NCI-H1105 treated with DMSO at 0.1 percent for 48 hours (cell line): ENCODE measurements at regions not wholly inside any gene's neighbourhood (a gene's known extent, or its start where the extent isn't known, plus 50 kb on each side); places are given as distances from the start of the nearest gene placed in this dataset.
"Not testable (repeated sequence)": the region's sequence is repeated elsewhere in the genome, so short reads cannot be mapped to it uniquely, and the experiment has no call there.

Source experiments
- DNase-seq: peaks from one replicate; lab custom pipeline; 2025; lab: John Stamatoyannopoulos, UW

DNA sequence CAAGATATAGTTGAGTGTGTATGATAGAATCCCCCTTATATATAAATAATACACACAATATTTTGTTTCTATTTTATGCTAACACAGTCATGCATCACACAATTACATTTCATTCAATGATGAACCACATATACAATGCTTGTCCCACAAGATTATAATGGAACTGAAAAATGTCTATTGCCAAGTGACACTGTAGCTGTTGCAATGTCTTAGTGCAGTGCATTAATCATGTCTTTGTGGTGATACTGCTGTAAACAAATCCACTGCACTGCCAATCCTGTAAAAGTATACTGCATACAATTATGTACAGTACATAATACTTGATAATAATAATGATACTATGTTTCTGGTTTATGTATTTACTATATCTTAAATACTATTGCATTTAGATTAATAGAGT lies 512.1 kb upstream of the CNTN3 start:
- DNase-seq: no peak

DNA sequence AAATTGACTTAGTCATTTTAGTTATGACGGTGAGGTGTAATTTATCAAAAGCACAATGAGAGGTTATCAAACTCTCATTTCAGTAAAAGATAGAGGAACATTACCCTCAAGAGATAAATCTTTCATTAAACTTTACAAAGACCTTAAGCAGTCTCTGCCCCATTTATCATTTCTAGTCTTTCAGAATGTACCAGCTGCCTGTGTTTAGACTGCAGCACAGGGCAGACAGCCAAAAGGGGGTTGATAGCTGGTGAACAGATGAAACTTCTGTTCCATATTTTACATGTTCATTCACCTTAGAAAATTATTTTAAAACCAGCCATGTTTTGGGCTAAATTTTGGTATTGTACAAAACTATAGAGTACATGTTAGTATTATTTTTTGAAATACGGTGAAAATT lies 514.6 kb upstream of the CNTN3 start:
- peak; percentile 73 for DNase-seq

DNA sequence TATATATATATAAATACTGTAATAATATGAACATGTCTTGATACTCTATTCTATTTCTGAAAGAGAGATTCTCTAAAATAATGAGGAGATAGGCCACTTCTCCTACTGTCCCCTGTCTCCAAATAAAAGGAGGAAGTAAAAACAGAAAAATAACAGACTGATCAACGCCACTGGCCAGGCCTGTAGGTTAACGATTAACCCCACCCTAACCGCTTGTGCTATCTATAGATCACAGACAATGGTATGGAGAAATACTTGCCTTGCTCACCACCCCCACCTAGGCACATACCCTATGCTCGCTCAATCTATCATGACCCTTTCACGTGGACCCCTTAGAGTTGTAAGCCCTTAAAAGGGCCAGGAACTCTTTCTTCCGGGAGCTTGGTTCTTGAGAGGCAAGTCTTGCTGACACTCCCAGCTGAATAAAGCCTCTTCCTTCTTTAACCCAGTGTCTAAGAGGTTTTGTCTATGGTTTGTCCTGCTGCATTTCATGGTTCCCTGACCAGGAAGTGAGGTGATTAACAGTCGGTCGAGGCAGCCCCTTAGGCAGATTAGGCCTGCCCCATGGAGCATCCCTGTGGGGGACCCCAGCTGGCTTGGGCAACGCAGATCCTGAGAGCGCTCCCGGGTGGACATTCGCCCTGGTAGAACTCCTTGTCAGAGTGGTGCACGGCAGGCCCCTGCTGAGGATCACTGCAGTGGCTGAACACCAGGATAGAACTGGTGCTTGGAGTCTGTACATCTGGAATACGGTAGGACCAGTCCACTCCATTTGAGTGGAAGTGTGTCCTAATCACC lies 521.8 kb upstream of the CNTN3 start:
- no peak for DNase-seq

DNA sequence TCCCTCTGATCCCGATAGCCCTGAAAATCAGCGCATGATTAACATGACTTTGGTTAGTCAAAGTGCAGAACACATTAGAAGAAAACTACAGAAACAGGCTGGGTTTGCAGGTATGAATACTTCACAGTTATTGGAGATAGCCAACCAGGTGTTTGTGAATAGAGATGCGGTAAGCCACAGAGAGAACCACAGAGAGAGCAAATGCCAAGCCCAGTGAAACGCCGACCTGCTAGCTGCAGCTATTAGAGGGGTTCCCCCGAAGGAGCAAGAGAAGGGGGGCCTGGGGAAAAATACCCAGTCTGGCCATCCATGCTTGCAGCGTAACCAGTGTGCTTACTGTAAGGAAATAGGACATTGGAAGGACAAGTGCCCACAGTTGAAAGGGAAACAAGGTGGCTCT lies 523.9 kb upstream of the CNTN3 start:
- no peak for DNase-seq

DNA sequence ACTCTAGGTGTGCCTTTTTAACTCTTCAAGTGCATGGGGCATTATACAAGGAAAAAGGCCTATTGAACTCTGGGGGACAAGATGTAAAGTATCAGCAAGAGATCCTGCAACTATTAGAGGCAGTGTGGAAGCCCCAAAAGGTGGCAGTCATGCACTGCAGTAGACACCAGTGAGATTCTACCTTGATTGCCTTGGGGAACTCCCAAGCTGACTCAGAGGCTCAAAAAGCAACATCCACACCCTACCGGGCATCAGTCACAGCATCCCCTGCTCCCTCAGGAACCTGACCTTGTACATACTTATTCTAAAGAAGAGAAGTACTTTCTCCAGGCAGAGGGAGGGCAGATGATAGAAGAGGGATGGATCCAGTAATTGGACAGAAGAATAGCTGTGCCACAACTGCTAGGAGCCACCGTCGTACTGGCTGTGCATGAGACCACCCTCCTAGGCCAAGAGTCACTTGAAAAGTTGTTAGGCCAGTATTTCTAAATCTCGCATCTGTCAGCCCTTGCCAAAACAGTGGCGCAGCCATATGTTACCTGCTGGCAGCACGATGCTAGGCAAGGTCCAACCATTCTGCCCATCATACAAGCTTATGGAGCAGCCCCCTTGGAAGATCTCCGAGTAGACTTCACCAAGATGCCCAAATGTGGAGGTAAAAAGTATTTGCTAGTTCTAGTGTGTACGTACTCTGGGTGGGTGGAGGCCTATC lies 523.1 kb upstream of the FRG2C start:
- no peak for DNase-seq

DNA sequence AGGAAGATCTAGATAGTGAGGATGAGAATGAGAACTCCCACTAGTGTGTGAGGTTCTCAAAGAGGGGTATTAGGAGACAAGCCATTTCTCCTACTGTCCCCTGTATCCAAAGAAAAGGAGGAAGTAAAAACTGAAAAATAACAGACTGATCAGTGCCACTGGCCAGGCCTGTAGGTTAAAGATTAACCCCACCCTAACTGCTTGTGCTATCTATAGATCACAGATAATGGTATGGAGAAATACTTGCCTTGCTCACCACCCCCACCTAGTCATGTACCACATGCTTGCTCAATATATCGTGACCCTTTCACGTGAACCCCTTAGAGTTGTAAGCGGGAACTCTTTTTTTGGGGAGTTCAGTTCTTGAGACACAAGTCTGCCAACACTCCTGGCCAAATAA lies 519.7 kb upstream of the FRG2C start:
- DNase-seq: no peak

DNA sequence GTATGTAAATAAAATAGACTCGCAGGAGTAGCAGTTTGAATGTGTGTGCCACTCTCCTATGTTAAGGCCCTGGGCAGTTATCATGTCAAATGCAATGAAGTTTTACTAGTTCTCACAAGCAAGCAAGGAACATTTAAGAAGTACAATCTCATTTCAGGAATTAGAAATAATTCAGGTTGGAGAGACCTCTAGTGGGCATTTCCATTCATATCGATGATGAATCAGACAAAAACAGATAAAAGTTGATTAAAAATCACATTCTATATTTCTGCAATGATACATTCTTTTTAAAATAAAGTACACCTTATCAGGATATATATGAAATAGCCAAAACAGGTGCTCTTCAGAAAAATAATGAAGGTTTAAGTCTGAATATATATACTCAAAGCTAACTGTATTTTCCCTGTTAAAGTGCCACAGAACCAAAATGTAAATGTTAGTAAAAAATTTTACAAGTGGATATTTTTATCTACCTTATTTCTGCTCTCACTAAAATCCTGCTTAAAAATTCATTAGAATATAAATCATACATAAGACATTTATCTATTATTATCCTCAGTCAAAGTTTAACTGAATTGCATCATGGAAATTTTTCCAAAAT lies 492.4 kb upstream of the FRG2C start:
- DNase-seq: peak; percentile 45

DNA sequence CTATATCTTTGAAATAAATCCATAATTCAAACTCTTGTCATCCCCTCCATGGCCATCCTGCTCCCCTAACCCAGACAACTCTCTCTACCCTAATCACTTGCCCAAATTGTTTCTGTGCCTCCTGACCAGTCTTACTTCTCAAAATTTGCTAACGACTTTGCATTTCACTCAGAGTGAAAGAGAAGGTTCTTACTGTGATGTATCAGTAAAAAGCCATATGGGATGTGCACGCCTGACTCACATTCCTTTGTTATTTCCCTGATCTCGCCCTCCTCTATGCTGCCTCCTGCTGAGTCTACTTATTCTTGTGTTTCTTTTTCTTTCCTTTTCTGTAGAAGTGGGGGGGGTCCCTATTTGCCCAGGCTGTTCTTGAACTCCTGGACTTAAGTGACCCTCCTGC lies 487.2 kb upstream of the FRG2C start:
- DNase-seq: no peak

DNA sequence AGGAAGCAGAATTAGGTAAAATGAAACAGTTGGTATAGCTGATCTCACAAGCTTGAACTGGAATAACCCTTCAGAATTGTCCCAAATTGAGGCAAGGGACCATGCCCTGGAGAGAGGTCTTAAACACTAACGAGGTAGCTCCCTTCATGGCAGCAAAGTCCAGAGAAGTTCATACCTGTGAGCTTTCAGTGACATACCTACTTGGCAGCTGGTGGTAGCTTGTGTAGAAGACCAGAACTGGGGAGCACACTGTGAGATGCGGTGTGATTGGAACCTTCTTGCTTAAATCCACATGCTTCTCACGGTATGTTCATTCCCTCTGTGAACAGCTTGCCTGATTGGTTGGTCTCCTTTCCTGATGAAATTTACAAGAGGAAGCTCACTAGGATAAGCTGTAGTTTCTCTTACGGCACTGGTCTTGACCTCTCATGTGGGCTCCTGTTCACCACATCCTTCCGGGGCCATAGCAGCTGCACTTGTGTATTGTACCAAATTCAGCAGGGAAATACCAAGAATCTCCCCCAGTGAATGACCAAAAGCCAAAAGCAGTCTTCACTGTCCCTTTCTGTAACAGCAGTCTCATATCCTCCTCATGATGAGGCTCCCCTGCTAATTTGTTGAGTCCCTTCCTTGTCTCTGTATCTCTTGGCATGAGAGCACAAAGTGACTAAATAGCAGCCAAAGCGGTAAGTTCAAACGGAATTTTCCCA lies 483.7 kb upstream of the FRG2C start:
- DNase-seq: no peak

DNA sequence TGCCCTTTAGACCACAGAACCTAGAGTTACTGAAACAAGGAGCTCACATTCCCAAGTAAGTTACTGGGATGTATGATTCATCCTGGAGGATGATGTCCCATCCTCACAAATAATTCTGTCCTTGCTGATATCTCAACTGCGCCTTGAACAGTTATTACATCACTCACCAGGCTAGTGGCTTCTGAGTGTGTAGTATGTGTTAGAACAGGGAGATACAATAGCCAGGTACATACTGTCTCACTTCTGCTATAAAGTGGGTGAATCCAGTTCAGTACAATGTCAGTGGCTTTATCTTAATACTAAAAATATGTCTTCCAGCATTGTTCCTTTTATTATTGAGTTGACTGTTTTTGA lies 483.2 kb upstream of the FRG2C start:
- no peak for DNase-seq

DNA sequence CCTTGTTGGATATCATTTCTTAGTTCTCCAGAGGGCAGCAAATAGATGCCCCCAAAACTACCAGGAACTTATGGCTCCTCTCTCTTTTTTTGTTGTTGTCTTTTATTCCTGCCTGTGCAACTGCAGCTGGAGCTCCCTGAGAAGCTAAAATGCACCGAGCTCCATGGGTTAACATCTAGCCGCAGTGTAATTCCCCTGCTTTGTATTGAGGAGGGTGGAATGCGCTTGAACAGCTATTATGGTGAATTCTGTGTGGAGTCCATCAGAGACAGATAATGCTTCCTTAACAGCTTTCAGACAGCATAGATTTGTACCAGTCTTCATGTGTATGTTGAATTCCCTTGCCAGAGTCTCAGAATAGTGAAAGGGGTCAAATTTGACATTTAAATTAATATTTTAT lies 475.2 kb upstream of the FRG2C start:
- no peak for DNase-seq

DNA sequence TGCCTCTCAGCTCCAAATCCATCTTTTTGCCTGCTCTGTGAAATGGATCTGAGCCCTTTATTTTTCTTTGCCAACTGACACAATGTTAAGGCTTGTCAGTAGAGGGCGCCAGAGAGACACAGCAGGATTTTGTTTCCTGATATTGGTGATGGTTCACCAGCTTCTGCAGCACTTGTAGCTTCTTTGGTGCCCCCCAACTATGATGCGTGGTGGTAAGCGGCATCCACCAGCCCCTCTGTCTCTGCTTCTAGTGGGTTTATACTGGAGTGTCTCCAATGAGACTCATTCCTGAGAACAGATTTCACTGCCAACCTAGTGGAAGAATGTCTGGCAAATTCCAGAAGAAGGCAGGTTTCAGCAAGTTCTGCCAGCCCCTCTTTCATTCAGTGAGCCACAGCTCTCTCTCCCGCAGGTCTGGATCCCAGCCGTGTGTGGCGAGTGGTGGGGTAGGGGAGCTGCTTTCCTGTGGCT lies 471.9 kb upstream of the FRG2C start:
- DNase-seq: peak; percentile 1

DNA sequence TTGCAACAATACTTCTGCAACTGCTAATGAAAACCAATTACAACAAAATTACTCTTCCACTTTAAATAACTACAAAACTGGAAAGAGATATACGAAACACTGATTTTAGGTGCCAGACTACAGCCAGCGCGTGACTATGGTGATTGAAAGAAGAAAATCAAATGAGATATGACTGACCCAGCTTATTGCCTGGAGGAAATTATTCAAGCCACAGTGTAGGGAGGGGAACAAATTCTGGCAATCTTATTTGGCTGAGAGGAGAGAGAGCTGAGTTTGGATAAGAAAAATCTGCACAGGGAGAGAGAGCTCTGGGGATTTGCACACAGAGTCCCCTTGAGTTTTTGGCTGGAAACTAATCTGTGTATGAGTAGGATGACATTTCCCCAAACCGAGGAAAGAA lies 470.3 kb upstream of the FRG2C start:
- DNase-seq: no peak

DNA sequence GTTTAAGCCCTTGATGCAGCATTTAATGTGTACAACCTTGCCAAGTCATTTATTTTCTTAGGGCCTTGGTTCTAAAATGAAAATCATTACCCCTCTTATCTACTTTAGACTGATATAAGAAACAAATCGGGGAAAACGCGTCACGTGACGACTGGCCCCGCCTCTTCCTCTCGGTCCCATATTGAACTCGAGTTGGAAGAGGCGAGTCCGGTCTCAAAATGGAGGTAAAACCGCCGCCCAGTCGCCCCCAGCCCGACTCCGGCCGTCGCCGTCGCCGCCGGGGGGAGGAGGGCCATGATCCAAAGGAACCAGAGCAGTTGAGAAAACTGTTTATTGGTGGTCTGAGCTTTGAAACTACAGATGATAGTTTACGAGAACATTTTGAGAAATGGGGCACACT lies 449.8 kb upstream of the FRG2C start:
- not testable (repeated sequence) for DNase-seq

DNA sequence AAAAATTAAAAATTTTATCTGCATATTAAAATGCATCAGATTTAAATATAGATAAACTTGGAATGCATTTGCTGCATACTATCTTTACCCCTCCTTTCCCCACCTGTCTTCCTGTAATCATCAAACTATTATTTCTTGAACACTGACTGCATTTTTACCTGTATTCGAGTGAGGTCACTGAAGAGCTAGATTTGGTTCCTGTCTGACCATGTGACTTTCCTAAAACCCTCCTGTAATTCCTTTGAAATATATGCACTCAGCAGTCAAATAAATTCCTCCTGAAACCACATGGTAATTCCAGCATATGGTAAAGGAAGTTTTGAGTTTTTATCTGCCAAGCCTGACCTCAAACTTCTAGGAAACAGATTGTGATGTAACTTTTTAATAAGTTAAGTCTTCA lies 445.6 kb upstream of the FRG2C start:
- DNase-seq: no peak

DNA sequence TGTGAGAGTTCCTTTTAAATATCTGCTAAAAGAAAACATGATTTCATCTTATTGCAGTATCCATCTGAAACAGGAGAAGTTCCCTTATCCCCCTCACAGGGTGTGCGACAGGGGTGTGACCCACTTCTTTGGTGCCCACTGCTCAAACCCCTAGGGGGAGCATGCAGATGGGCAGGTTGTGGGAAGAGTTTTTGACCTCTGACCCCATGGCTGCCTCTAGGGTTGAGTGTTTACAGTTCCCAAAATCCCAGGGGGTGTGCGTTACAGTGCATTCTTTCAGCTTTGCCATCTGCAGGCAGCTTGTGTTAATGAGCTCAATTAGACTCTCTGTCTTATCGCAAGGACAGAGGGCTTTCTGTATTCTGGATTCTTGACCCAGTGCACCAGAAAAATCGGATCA lies 443.2 kb upstream of the FRG2C start:
- no peak for DNase-seq

DNA sequence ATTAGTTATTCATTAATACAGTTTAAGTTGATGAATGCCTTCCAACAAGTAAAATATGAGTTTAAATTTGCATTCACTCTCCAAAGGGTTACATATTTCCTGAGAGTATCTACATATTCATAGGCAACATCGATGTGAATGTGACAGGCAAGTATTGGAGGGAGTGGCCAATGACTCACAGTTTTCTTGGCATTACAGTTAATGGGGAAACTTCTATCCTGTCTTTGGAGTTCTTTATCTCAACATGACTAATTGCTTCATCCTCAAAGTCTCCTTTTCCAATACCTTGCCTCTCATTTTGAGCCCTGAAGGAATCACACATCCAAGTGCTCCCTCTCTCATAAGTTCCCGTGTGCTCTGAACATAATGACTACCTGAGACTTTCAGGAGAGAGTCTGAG lies 439.7 kb upstream of the FRG2C start:
- DNase-seq: no peak

DNA sequence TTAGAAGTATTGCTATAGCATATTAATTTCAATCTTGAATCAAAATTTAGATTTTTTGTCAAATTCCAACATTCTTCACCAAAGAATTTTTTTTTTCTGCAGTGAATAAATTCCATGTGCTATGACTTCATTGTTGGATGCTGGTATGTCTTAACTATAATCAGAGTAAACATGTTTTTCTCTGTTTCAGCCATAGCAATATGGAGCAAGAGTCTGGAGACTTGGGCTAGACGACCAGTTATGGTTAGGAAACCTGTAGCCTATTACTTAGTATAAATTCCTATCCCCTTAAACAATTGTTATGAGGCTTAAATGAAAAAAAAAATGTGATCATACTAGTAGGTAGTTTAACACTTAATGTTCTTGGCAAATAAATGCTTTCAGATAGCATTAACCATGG lies 431.9 kb upstream of the FRG2C start:
- DNase-seq: no peak

DNA sequence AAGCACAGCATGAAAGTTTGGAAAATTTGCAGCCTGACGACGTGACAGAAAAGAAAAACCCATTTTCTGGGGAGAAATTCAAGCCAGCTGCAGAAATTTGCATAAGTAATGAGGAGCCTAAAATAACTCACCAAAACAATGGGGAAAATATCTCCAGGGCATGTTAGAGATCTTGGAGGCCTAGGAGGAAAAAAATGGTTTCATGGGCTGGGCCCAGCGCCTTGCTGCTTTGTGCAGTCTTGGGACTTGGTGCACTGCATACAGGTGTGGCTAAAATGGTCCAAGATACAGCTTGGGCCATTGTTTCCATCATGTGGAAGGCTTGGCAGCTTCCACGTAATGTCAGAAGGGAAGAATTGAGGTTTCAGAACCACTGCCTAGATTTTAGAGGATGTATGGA lies 428.5 kb upstream of the FRG2C start:
- DNase-seq: no peak

DNA sequence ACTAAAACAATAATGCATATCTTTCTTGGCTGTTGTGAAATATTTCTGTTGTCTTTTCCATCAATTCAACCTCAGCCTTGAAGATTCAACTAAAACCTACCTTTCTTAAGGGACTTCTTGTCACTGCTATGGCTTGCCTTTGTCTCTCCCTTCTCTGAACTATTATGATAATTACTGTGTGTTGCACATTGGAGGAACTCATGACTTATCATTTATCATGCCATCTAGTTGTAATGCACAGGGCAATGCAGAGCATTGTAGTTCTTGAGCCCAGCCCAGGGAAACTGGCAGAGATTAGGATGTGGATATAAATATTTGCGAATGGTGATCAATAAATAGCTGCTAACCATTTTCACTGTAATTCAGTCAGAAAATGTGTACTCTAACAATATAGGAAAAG lies 427.1 kb upstream of the FRG2C start:
- DNase-seq: no peak

DNA sequence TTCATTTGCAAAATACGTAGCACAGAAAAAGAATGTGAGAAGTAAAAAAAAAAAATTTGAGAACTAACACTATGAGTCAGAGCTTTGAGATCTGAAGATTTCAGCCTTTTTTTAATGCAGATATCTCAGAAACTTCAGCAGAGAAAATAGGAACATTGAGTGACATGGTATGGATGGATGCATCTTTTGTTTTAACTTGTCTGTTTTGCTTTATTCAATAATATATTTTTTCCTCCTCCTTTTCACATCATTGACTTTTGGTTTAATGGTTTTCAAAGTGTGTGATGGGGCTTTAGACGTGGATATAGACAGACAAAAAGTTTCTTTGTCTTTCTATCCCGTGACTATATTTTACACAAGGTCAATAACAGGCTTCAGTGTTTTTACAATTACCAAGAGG lies 426.7 kb upstream of the FRG2C start:
- no peak for DNase-seq

DNA sequence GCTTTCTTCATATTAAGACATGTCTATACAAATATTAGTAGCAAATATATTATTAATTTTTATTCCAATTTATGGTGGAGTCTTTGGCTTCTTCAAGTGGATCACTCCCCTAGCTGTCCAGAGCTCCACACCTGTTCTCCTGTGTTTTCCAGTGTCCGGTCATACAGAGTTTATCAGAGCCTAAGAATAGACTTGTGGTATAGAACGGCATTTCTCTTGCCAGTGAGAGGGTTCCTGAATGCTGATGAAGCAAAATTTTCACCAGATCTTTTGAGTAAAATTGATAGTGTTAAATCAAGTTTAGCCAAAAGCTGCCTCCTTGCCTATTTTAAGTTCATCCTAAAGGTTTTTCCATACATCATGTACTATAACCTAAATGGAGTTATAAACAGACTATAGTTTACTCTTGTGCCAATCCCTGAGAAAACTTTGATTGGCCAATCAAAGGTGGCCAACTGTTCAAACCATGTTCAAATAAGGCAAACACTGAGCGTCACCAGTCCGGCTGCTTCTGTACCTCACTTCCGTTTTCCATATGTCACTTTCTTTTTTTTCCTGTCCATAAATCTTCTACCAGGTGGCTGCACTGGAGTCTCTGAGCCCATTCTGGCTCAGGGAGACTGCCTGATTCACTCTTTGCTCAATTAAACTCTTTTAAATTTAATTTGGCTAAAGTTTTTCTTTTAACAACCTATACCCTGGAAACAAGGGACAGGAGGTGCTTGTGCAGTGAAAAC lies 422.7 kb upstream of the FRG2C start:
- not testable (repeated sequence) for DNase-seq
